Lower lobe of right lung (tissue), 2 donors: ENCODE measurements at regions not wholly inside any gene's neighbourhood (a gene's known extent, or its start where the extent isn't known, plus 50 kb on each side); places are given as distances from the start of the nearest gene placed in this dataset.

ENCODE experiments used
- ATAC-seq, 2 donors: fragments of 200-7000 bp; cut with Tn5 transposase; one replicate each; pipeline ENCODE4 v1.9.1; 2020 to 2022; ENCODE audit warnings: mild to moderate bottlenecking in 2 of 2, moderate library complexity in 2 of 2
- DNase-seq: peaks from one replicate; pipeline ENCODE4 v3.0.0-alpha.2; 2020
- H3K27ac ChIP-seq: fragments of 200-600 bp; one replicate; pipeline ENCODE4 v1.8.0; 2022
- H3K27me3 ChIP-seq: fragments of 200-600 bp; one replicate; pipeline ENCODE4 v1.8.0; 2022; ENCODE audit warnings: low read depth
- H3K36me3 ChIP-seq: fragments of 200-600 bp; one replicate; pipeline ENCODE4 v1.8.0; 2022; ENCODE audit warnings: mild to moderate bottlenecking
- H3K4me1 ChIP-seq: fragments of 200-600 bp; one replicate; pipeline ENCODE4 v1.8.0; 2022
- H3K4me3 ChIP-seq: fragments of 200-600 bp; one replicate; pipeline ENCODE4 v1.8.0; 2022; ENCODE audit warnings: mild to moderate bottlenecking
- H3K9me3 ChIP-seq: fragments of 200-600 bp; one replicate; pipeline ENCODE4 v1.8.0; 2022
- intact Hi-C: fragments of 100-400 bp; cut with DNase I; formaldehyde crosslinking; loops from one replicate; pipeline ENCODE4 v1.11.0; 2022
- TF ChIP-seq, protein P1 (sequence below): fragments of 200-600 bp; IDR thresholded peaks from one replicate; pipeline ENCODE4 v1.8.0; 2022; ENCODE audit warnings: antibody characterized with exemption, mild to moderate bottlenecking
- donor health status: DM: no; HTN: yes; CAD: no; lungs with severe emphysema.

DNA sequence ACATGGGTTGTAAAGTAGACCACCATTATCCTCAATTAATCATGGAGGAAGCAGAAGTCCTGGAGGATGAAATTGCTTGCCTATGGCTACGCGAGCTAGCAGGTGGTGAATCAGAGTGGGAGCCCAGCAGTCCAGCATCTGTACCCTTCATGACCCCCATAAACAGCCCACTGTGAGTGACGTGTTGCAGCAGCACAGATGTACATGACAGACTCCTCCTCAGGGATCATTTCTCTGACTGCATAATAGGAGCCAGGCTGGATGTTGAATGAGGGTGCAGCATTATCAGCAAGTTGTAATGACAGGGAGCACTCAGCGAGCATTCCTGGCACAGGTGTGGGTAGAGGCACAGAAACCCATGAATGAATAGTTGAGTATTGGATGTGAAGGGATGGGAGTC is 339.3 kb downstream of the MYCN start:
- Histone ChIP-seq H3K36me3 (no peaks in the 10 kb centered on the region), H3K9me3 (no peaks in the 10 kb centered on the region), H3K4me1 (no peaks in the 10 kb centered on the region), H3K27ac (no peak overlapping the region), H3K4me3 (no peak overlapping the region), H3K27me3 (no peaks in the 10 kb centered on the region)
- DNase-seq (no peak), ATAC-seq (no peak)
- TF ChIP-seq, protein P1, sequence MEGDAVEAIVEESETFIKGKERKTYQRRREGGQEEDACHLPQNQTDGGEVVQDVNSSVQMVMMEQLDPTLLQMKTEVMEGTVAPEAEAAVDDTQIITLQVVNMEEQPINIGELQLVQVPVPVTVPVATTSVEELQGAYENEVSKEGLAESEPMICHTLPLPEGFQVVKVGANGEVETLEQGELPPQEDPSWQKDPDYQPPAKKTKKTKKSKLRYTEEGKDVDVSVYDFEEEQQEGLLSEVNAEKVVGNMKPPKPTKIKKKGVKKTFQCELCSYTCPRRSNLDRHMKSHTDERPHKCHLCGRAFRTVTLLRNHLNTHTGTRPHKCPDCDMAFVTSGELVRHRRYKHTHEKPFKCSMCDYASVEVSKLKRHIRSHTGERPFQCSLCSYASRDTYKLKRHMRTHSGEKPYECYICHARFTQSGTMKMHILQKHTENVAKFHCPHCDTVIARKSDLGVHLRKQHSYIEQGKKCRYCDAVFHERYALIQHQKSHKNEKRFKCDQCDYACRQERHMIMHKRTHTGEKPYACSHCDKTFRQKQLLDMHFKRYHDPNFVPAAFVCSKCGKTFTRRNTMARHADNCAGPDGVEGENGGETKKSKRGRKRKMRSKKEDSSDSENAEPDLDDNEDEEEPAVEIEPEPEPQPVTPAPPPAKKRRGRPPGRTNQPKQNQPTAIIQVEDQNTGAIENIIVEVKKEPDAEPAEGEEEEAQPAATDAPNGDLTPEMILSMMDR: no peak
- intact Hi-C loops: no loop called here

DNA sequence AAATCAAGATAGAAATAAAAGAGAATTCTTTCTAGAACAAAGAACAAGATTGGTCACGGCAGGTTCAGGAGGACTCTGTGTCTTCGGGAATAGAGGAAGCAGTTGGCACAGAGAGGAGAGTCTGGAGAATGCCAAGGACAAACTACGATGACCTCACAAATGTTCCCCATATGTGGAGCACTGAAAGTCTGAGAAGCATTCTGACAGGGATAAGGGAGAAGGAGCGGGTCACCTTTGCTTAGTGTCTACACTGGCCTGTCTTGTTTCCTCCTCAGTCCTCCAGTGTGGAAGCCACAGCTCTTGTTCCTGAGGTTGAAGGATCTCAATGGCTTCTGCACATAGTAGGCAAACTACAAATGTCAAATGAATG is 338.8 kb downstream of the MYCN start:
- no peaks in the 10 kb centered on the region for H3K27me3 ChIP-seq
- TF ChIP-seq, protein P1: no peak
- H3K36me3 ChIP-seq: no peaks in the 10 kb centered on the region
- no peak overlapping the region for H3K27ac ChIP-seq
- no peaks in the 10 kb centered on the region for H3K9me3 ChIP-seq
- ATAC-seq (no peak), DNase-seq (no peak)
- intact Hi-C loops: no loop called here
- H3K4me3 ChIP-seq: no peak overlapping the region
- no peaks in the 10 kb centered on the region for H3K4me1 ChIP-seq

DNA sequence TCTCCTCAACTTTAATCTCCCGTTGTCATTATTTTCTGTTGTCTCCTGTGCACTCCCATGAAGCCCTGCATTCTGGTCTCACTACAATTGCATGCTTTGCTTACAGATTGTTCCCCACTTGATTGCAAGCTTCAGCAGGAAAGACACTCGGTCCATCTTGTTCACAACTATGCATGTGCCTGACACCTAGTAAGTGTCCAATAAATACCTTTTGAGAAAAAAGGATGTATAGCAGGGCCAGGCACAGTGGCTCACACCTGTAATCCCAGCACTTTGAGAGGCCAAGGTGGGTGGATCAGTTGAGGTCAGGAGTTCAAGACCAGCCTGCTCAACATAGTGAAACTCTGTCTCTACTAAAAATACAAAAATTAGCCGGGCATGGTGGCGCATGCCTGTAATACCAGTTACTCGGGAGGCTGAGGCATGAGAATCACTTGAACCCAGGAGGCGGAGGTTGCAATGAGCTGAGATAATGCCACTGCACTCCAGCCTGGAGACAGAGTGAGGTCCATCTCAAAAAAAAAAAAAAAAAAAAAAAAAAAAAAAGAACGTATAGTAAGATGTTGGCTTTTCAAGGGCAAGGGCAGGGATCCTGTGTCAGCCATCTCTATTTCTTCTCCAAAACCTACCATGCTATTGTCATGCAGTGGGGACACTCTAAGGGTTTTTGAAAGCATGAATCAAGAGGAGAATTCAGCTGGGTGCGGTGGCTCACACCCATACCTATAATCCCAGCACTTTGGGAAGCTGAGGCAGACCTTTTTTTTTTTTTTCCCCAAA is 338.3 kb downstream of the MYCN start:
- DNase-seq: no peak
- no peaks in the 10 kb centered on the region for H3K27me3 ChIP-seq
- no peak for ATAC-seq
- H3K27ac ChIP-seq: no peak overlapping the region
- no peaks in the 10 kb centered on the region for H3K9me3 ChIP-seq
- H3K4me1 ChIP-seq: no peaks in the 10 kb centered on the region
- H3K4me3 ChIP-seq: no peak overlapping the region
- no peaks in the 10 kb centered on the region for H3K36me3 ChIP-seq
- intact Hi-C loops: no loop called here
- TF ChIP-seq, protein P1: no peak

DNA sequence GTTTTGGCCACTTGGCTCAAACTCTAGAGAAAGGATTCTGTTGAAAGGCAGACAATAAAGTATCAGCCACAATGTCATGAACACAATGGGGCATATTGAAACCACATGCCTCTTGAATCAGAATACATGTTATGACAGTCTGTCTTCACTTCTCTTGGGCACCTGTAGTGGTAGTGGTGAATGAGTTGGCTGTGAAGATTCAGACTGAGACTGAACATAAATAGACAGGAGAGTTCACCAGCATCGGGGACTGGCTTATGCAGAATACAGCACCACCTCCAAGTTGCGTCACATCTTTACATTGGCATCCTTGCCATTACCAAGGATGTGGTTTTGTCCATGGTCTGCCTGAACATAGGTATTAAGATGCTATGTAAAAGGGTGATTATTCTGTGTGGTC is 336.8 kb downstream of the MYCN start:
- no peak for DNase-seq
- TF ChIP-seq, protein P1: no peak
- no peak overlapping the region for H3K4me3 ChIP-seq
- no peak overlapping the region for H3K27ac ChIP-seq
- H3K4me1 ChIP-seq: no peaks in the 10 kb centered on the region
- H3K27me3 ChIP-seq: no peaks in the 10 kb centered on the region
- ATAC-seq: no peak
- H3K36me3 ChIP-seq: no peaks in the 10 kb centered on the region
- no peaks in the 10 kb centered on the region for H3K9me3 ChIP-seq
- intact Hi-C loops: no loop called here

DNA sequence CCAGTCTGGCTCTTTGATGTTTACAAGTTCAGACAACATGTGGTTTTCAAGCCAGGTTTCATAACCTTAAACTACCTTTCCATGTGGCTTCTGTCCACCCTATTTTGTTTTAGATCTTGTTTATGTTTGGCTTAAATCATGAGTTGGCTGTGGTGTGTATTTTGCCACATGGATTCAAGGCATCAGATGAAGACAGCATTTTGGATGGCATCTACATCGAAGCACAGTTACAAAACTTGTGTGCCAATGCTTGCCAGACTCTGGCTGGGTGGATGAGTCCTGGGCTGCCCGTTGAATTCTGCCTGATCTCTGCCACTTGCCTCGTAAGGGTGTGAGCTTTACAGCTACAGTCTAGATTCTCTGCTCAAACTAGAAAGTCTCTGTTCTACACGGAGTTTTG is 335.3 kb downstream of the MYCN start:
- no peak overlapping the region for H3K4me3 ChIP-seq
- H3K27me3 ChIP-seq: no peaks in the 10 kb centered on the region
- intact Hi-C loops: no loop called here
- H3K27ac ChIP-seq: no peak overlapping the region
- H3K4me1 ChIP-seq: no peaks in the 10 kb centered on the region
- TF ChIP-seq, protein P1: no peak
- ATAC-seq: no peak
- H3K9me3 ChIP-seq: no peaks in the 10 kb centered on the region
- no peaks in the 10 kb centered on the region for H3K36me3 ChIP-seq
- no peak for DNase-seq
